CD4-positive, alpha-beta T cell treated with Interleukin-4 for 4 hours (primary cell): ENCODE measurements at regions not wholly inside any gene's neighbourhood (a gene's known extent, or its start where the extent isn't known, plus 50 kb on each side); places are given as distances from the start of the nearest gene placed in this dataset.

Source experiments
- DNase-seq: peaks from one replicate; pipeline ENCODE4 v3.0.0-alpha.2; 2020

- DNase-seq: no peak
These were observed 143.2 kb upstream of the PRR20G start for GRCh38 chr3:127431066-127431465.

- no peak for DNase-seq
These were observed 140.6 kb upstream of the PRR20G start for GRCh38 chr3:127428344-127428997.

GRCh38 chr3:127427666-127428065 is 139.8 kb upstream of the PRR20G start:
- DNase-seq: no peak

- no peak for DNase-seq
These were observed 139.3 kb upstream of the PRR20G start for GRCh38 chr3:127427156-127427555.

- no peak for DNase-seq
These were observed 138.8 kb upstream of the PRR20G start for GRCh38 chr3:127426444-127427153.

- DNase-seq: no peak
These were observed 137.9 kb upstream of the PRR20G start for GRCh38 chr3:127425505-127426443.

GRCh38 chr3:127424766-127425504 is 137.1 kb upstream of the PRR20G start:
- no peak for DNase-seq

GRCh38 chr3:127423856-127424765 is 136.3 kb upstream of the PRR20G start:
- DNase-seq: no peak

- no peak for DNase-seq
These were observed 135.0 kb upstream of the PRR20G start for GRCh38 chr3:127422663-127423375.

GRCh38 chr3:127421943-127422662 is 134.3 kb upstream of the PRR20G start:
- no peak for DNase-seq

- DNase-seq: no peak
These were observed 133.0 kb upstream of the PRR20G start for GRCh38 chr3:127420829-127421228.

- no peak for DNase-seq
These were observed 132.1 kb upstream of the PRR20G start for GRCh38 chr3:127419641-127420553.

GRCh38 chr3:127419182-127419581 is 131.3 kb upstream of the PRR20G start:
- DNase-seq: no peak

- no peak for DNase-seq
These were observed 130.8 kb upstream of the PRR20G start for GRCh38 chr3:127418560-127419147.

GRCh38 chr3:127417709-127418559 is 130.1 kb upstream of the PRR20G start:
- DNase-seq: no peak

GRCh38 chr3:127413871-127414270 is 126.0 kb upstream of the PRR20G start:
- no peak for DNase-seq

GRCh38 chr3:127413318-127413673 is 125.5 kb upstream of the PRR20G start:
- no peak for DNase-seq
